Fibroblast of lung (primary cell): ENCODE measurements at regions not wholly inside any gene's neighbourhood (a gene's known extent, or its start where the extent isn't known, plus 50 kb on each side); places are given as distances from the start of the nearest gene placed in this dataset.

Source experiments
- CTCF ChIP-seq, 2 donors: IDR thresholded peaks in 1 of 2; conservative IDR thresholded peaks in 1 of 2; 1 replicate in 1 of 2; 2 replicates in 1 of 2; pipeline ENCODE4 v1.5.1; 2011 to 2012; ENCODE audit warnings: low read length in 2 of 2, control low read depth in 1 of 2, inconsistent platforms in 1 of 2, low read depth in 1 of 2, mild to moderate bottlenecking in 1 of 2
- EZH2 ChIP-seq: IDR thresholded peaks from 2 replicates; pipeline ENCODE4 v1.5.1; 2012; ENCODE audit warnings: low read length, control low read depth, mild to moderate bottlenecking; ENCODE audit errors: missing control alignments

- TF ChIP-seq EZH2: no peak
- no peak for TF ChIP-seq CTCF (conservative IDR thresholded peaks at IDR 0.05 in 1 of 2, IDR thresholded peaks at IDR 0.05 in 1 of 2; ENCODE audit: low read depth in 1 of 2, low read length in 2 of 2)
These were observed 1050.7 kb downstream of the SORCS3 start for GRCh38 chr10:105691811-105692210.
